ENCODE measurements at regions not wholly inside any gene's neighbourhood (a gene's known extent, or its start where the extent isn't known, plus 50 kb on each side); places are given as distances from the start of the nearest gene placed in this dataset.
"Not testable (repeated sequence)": the region's sequence is repeated elsewhere in the genome, so short reads cannot be mapped to it uniquely, and the experiment has no call there.

- DNase-seq (ENCODE audit: low read depth in 2 of 2), result no peak
Observed at GRCh38 chr3:198096015-198096414, 136.0 kb downstream of the LMLN start.

GRCh38 chr3:198097048-198097447 is 137.0 kb downstream of the LMLN start:
- no peak for DNase-seq (ENCODE audit: low read depth in 2 of 2)

- DNase-seq (ENCODE audit: low read depth in 2 of 2), result not testable (repeated sequence)
Observed at GRCh38 chr3:198098661-198099081, 138.7 kb downstream of the LMLN start.

GRCh38 chr3:198103070-198103469 is 143.1 kb downstream of the LMLN start:
- DNase-seq (ENCODE audit: low read depth in 2 of 2), result not testable (repeated sequence)

- no peak for DNase-seq (ENCODE audit: low read depth in 2 of 2)
Observed at GRCh38 chr3:198106265-198106664, 146.2 kb downstream of the LMLN start.

- DNase-seq (ENCODE audit: low read depth in 2 of 2), result no peak
Observed at GRCh38 chr3:198107840-198108734, 148.1 kb downstream of the LMLN start.

GRCh38 chr3:198109883-198110282 is 149.9 kb downstream of the LMLN start:
- DNase-seq (ENCODE audit: low read depth in 2 of 2), result no peak

- no peak for DNase-seq (ENCODE audit: low read depth in 2 of 2)
Observed at GRCh38 chr3:198112031-198112430, 152.0 kb downstream of the LMLN start.

- no peak for DNase-seq (ENCODE audit: low read depth in 2 of 2)
Observed at GRCh38 chr3:198113206-198114053, 153.4 kb downstream of the LMLN start.

GRCh38 chr3:198114516-198114915 is 154.5 kb downstream of the LMLN start:
- not testable (repeated sequence) for DNase-seq (ENCODE audit: low read depth in 2 of 2)

GRCh38 chr3:198122184-198122583 is 162.2 kb downstream of the LMLN start:
- DNase-seq (ENCODE audit: low read depth in 2 of 2), result not testable (repeated sequence)

- DNase-seq (ENCODE audit: low read depth in 2 of 2), result not testable (repeated sequence)
Observed at GRCh38 chr3:198137038-198137835, 177.2 kb downstream of the LMLN start.

- not testable (repeated sequence) for DNase-seq (ENCODE audit: low read depth in 2 of 2)
Observed at GRCh38 chr3:198138205-198138604, 178.2 kb downstream of the LMLN start.

GRCh38 chr3:198139037-198139436 is 179.0 kb downstream of the LMLN start:
- DNase-seq (ENCODE audit: low read depth in 2 of 2), result not testable (repeated sequence)

- DNase-seq (ENCODE audit: low read depth in 2 of 2), result not testable (repeated sequence)
Observed at GRCh38 chr3:198139513-198140167, 179.6 kb downstream of the LMLN start.

GRCh38 chr3:198143300-198144137 is 183.5 kb downstream of the LMLN start:
- DNase-seq (ENCODE audit: low read depth in 2 of 2), result not testable (repeated sequence)

- not testable (repeated sequence) for DNase-seq (ENCODE audit: low read depth in 2 of 2)
Observed at GRCh38 chr3:198145231-198145784, 185.3 kb downstream of the LMLN start.

GRCh38 chr3:198146070-198146469 is 186.1 kb downstream of the LMLN start:
- not testable (repeated sequence) for DNase-seq (ENCODE audit: low read depth in 2 of 2)

GRCh38 chr3:198146559-198147164 is 186.6 kb downstream of the LMLN start:
- DNase-seq (ENCODE audit: low read depth in 2 of 2), result not testable (repeated sequence)
